ENCODE measurements at regions not wholly inside any gene's neighbourhood (a gene's known extent, or its start where the extent isn't known, plus 50 kb on each side); places are given as distances from the start of the nearest gene placed in this dataset.

GRCh38 chr7:16061630-16062029 is 359.7 kb downstream of the CRPPA start:
- no peak for DNase-seq (ENCODE audit: low read depth in 2 of 2)

GRCh38 chr7:16061011-16061410 is 360.3 kb downstream of the CRPPA start:
- DNase-seq (ENCODE audit: low read depth in 2 of 2), result no peak

- no peak for DNase-seq (ENCODE audit: low read depth in 2 of 2)
Observed at GRCh38 chr7:16060502-16060901, 360.8 kb downstream of the CRPPA start.

GRCh38 chr7:16055263-16055976 is 365.9 kb downstream of the CRPPA start:
- DNase-seq (ENCODE audit: low read depth in 2 of 2), result no peak

GRCh38 chr7:16051561-16052255 is 365.2 kb upstream of the MEOX2 start:
- no peak for DNase-seq (ENCODE audit: low read depth in 2 of 2)

- no peak for DNase-seq (ENCODE audit: low read depth in 2 of 2)
Observed at GRCh38 chr7:16046041-16046440, 359.6 kb upstream of the MEOX2 start.

GRCh38 chr7:16045296-16045695 is 358.8 kb upstream of the MEOX2 start:
- DNase-seq (ENCODE audit: low read depth in 2 of 2), result no peak

- DNase-seq (ENCODE audit: low read depth in 2 of 2), result no peak
Observed at GRCh38 chr7:16044645-16045044, 358.2 kb upstream of the MEOX2 start.

GRCh38 chr7:16040346-16040745 is 353.9 kb upstream of the MEOX2 start:
- DNase-seq (ENCODE audit: low read depth in 2 of 2), result no peak

- DNase-seq (ENCODE audit: low read depth in 2 of 2), result no peak
Observed at GRCh38 chr7:16038906-16039305, 352.4 kb upstream of the MEOX2 start.

GRCh38 chr7:16035392-16035791 is 348.9 kb upstream of the MEOX2 start:
- no peak for DNase-seq (ENCODE audit: low read depth in 2 of 2)

GRCh38 chr7:16034866-16035265 is 348.4 kb upstream of the MEOX2 start:
- no peak for DNase-seq (ENCODE audit: low read depth in 2 of 2)

- no peak for DNase-seq (ENCODE audit: low read depth in 2 of 2)
Observed at GRCh38 chr7:16034353-16034752, 347.9 kb upstream of the MEOX2 start.

GRCh38 chr7:16033233-16033632 is 346.8 kb upstream of the MEOX2 start:
- no peak for DNase-seq (ENCODE audit: low read depth in 2 of 2)

GRCh38 chr7:16028636-16029035 is 342.2 kb upstream of the MEOX2 start:
- DNase-seq (ENCODE audit: low read depth in 2 of 2), result no peak

GRCh38 chr7:16028103-16028502 is 341.6 kb upstream of the MEOX2 start:
- no peak for DNase-seq (ENCODE audit: low read depth in 2 of 2)

- no peak for DNase-seq (ENCODE audit: low read depth in 2 of 2)
Observed at GRCh38 chr7:16027396-16027795, 340.9 kb upstream of the MEOX2 start.

- DNase-seq (ENCODE audit: low read depth in 2 of 2), result no peak
Observed at GRCh38 chr7:16026253-16027020, 340.0 kb upstream of the MEOX2 start.

- DNase-seq (ENCODE audit: low read depth in 2 of 2), result no peak
Observed at GRCh38 chr7:16025696-16026095, 339.2 kb upstream of the MEOX2 start.

- no peak for DNase-seq (ENCODE audit: low read depth in 2 of 2)
Observed at GRCh38 chr7:16023503-16023902, 337.0 kb upstream of the MEOX2 start.

- no peak for DNase-seq (ENCODE audit: low read depth in 2 of 2)
Observed at GRCh38 chr7:16023046-16023445, 336.6 kb upstream of the MEOX2 start.

- DNase-seq (ENCODE audit: low read depth in 2 of 2), result no peak
Observed at GRCh38 chr7:16021851-16022250, 335.4 kb upstream of the MEOX2 start.

- DNase-seq (ENCODE audit: low read depth in 2 of 2), result no peak
Observed at GRCh38 chr7:16015981-16016380, 329.5 kb upstream of the MEOX2 start.
